Daoy (cell line): ENCODE measurements at regions not wholly inside any gene's neighbourhood (a gene's known extent, or its start where the extent isn't known, plus 50 kb on each side); places are given as distances from the start of the nearest gene placed in this dataset.

Experiments used
- DNase-seq: peaks from one replicate; pipeline ENCODE4 v3.0.0-alpha.2; 2015; ENCODE audit warnings: low read depth

DNA sequence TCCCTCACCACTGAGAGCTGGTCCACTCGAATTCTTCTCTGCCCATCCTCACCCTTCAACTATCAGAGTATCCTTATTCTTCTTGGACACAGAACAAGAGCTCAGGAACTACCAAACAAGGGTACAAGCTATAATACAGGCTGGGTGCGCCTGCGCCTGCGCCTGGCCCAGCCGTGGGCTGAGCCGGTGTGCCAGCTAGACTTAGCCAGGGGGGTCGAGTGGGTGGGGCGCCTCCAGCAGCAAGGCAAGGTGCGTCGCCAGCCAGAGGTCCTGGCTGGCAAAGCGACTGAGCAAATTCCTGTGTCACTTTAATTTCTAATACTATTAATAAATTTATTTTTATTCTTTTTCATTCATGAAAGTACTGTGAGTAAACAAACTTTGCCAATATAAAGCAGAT is 1072.6 kb upstream of the PIK3C3 start:
- no peak for DNase-seq

GRCh38 chr18:40878371-40878770 is 1076.7 kb upstream of the PIK3C3 start:
- DNase-seq: no peak

DNA sequence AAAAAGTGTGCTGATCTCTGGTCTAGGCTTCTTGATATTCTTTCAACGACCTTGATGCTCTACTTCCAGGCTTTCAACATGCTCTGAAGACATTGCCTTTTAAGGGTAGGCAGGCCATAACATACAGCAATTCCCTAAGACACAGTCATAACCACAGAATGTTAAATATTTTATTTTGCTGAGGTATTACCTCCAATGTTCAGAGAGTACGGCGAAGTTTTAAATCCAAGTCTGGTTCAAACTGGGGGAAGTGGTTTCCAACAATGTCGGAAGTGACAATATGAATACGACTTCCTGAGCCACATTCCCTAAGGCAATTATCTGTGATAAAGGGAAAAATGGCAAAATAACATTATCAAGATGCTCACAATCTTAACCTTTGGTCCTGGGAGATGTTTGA is 1077.9 kb upstream of the PIK3C3 start:
- DNase-seq: no peak

DNA sequence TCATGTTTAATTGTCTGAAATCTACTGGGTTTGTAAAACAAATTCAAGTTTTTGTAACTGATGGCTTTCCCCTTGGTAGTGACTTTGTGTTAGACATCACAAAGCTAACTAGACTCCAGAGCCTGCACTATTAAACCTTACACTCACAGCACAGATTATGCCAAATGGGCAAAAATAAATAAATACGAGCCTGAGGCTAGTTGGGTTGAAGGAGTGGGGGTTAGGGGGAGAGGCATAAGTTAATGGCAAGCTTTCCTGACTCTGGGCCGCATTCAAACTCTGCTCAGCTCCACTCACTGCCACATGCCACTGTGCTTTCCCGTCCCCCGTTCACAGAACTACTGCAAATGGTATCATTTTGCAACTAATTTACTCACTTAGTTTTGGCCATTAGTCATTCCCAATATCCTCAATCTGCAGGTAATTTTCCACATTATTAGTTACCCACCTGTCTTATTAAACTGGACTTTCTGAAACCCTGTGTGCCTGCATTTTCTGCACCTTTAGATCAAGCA is 1079.9 kb upstream of the PIK3C3 start:
- no peak for DNase-seq

DNA sequence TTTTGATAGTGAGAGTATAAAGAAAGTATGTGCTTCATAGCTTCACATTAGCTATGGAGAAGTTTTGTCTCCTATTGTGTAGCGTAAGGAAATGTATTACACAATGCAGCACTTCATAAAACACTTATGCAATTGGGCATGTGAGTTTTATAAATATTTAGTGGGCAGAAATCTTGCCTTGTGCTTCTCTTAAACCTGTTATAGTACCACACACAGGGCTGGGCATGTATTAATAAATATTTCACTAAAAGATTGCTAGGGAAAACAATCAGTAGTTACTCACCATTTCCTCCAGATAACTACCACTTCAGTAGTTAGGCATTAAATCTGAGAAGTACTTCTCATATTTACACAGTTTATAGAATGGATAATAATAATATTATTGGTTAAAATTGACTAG is 1080.8 kb upstream of the PIK3C3 start:
- DNase-seq: no peak

DNA sequence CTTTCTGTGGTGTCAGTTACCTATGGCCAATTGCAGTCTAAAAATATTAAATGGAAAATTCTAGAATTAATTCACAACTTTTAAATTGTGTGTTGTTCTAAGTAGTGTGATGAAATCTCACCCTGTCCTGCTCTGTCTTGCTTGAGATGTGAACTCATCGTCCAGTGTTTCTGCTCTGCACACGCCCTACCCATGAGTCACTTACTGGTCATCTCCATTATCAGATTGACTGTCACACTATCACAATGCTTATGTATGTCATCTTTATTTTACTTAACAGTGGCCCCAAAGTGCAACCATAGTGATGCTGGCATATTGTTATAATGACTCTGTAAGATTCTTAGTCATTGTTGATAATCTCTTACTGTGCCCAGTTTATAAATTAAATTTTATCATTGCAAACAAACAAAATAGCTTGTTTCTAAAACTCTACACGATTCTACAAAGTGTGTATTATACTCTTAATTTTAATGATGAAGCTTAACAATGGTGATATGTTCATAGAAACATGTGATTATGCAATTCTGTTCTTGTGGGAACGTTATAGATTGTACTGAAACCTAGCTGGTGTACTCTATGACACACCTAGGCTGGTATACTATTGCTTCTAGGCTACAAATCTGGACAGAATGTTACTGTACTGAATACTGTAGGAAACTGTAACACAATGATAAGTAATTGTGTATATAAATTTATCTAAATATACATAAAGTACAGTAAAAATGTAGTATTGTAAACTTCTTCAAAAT is 1086.8 kb upstream of the PIK3C3 start:
- peak; percentile 1 for DNase-seq

GRCh38 chr18:40867459-40867858 is 1087.6 kb upstream of the PIK3C3 start:
- no peak for DNase-seq

DNA sequence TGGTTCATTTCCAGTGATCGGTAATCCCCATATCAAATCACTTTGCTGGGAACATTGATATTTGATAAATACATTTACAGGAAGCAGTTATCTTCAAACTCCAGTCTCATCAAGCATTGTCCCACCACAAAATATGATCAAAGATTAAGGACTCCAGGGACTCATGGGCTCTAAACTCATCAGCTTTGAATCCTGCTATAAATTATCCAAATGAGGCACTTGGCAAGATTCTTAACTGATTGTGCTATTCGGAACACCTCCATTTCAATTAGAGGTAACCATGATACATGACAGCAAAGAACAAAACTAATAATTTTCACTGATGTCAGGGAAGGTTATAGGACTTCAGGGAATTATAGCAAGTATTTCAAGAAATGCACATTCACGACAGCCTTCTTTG is 1088.1 kb upstream of the PIK3C3 start:
- DNase-seq: no peak

- DNase-seq: no peak
Observed at GRCh38 chr18:40866013-40866645, 1088.9 kb upstream of the PIK3C3 start.

DNA sequence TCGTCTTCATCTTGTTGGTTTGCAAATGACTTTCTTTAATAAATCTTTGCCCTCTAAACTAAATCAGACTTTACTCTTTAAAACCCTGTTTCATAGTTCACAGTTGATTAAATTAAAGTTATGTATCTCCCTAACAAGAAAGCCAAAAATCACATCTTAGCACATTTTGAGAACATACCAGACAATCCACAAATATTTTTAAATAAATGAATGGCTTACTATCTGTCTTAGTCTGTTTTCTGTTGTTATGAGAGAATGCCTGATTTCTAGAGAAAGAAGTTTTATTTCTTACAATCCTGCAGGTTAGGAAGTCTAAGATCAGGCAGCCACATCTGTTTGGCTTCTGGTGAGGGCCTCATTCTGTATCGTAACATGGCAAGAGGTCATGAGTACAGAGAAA is 1090.2 kb upstream of the PIK3C3 start:
- DNase-seq: no peak

GRCh38 chr18:40863801-40864200 is 1091.2 kb upstream of the PIK3C3 start:
- no peak for DNase-seq

DNA sequence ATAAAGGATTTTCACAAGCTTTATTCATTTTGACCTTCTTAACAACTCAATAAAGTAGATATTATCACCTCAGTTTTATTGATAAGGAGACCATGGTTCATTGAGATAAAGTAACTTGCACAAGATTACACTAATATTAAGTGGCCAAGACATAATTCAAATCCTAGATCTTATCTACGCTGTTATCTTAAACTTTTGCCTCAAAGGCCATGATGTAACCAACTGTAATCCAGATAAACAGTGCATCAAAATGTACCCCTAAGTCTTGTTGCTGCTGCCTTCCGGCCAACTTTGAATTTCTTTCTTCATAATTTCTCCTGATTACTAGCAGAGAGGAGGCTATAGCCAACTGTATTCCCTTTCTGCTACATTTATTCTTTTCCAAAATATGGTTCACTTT is 1094.8 kb upstream of the PIK3C3 start:
- DNase-seq: no peak

DNA sequence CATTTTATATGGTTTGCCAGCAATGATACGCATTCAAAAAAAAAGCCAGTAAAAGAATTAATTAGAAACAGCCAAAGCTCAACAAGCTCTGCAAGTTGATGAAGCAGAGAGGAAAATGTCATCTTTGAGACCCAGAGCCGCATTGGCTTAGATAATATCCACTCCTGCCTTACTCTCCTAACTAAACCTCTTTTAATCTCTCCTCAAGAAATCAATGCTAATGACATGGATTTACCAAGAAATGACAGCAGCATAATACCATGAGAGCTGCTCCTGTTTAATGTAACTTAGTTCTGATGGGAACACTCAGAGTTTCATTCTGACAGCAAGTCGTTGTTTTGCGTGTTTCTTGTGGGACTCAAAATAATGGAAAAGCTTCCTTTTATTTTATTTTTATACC is 1099.4 kb upstream of the PIK3C3 start:
- no peak for DNase-seq

DNA sequence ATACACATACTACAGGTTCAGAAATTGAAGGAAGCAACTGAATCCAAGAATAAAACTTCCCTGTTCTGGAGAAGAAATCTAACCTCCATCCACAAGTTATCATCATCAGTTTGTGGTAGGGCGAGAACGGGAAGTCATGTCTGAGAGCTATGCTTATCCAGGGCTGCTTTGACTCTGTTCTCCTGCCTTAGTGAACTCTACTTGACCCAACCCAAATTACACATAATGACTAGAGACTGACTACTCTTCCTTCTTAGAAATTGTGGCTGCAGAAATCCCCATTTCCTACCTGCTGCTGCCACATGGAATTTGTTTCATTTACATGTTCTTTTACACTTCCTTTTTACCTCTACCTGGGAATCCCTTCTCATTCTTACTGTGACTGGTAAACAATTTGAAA is 1102.6 kb upstream of the PIK3C3 start:
- DNase-seq: no peak

DNA sequence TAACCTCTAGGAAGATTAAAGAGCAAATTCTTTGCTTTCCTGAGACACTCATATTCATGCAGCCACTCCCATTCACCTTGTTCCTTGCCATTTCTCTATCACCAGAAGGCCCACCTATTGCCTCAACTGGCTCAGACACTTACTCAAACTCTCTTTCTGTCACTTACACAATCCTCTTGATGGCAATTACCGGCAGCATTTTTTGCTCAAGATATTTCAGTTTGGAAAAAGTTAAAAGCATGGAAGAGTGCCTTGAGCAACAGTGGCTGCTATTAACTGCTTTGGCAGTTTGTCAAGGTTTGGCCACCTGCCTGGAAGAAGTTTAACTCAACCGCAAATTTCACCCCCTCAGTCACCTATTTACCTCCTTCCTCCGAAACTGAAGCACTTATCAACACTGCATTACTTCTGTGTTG is 1104.0 kb upstream of the PIK3C3 start:
- no peak for DNase-seq

GRCh38 chr18:40849886-40850285 is 1105.1 kb upstream of the PIK3C3 start:
- no peak for DNase-seq

- no peak for DNase-seq
Observed at GRCh38 chr18:40841467-40841866, 1113.6 kb upstream of the PIK3C3 start.

DNA sequence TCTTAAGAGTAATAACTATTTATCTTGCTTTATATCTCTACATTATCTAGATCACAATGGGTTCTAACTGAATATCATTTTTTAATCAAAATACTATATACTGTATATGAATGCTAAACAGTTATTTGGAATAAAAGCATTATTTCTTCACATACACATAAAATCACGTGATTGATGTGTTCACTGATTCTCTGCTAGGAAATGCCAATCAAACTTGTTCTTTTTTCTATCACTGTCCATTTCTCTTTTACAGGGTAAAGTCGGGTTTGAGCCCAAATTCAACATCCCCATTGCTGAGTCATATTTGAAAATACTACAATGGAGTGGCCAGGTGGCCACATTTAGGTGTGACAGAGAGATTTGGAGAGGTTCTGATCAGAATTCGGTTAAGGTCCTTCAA is 1114.0 kb upstream of the PIK3C3 start:
- DNase-seq: no peak

DNA sequence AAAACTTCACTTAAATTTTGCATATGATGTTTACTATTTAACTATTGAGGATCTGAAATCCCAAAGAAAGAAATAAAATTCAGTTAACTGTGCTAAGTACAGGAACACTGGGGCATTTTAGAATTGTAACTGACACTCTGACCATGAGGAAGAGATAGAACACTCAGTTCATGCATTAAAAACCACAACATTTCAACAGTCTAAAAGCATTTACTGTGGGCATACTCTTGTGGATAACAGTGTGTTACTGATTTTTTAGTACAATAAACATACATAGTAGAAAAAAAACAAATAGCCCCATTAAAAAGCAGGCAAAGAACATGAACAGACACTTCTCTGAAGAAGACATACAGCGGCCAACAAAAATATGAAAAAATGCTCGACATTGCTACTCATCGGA is 1122.7 kb upstream of the PIK3C3 start:
- no peak for DNase-seq

- no peak for DNase-seq
Observed at GRCh38 chr18:40824291-40824690, 1130.7 kb upstream of the PIK3C3 start.

GRCh38 chr18:40821596-40822243 is 1133.3 kb upstream of the PIK3C3 start:
- DNase-seq: no peak

DNA sequence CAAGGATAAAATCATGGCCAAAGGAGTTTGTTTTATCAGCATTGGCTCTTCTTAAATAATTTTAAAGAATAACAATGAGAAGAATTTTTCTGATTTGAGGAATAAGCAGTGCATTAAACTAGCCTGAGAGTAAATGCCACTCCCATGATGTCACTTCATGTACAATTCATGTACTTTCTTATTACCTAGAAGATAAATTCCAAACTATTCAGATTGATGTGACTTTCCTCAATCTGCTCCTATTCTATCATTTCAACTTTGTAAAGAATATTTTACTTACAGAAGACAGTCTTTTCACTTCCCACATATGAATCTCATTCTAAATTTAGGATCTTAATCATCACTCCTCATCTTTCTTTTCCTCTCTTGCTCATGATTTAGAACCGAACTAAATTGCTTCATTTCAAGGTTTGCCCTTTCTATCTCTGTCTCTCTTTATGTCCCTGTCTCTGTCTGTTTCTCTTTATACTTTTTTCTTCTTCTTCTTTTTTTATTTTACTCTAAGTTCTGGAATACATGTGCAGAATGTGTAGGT is 1142.0 kb upstream of the PIK3C3 start:
- no peak for DNase-seq

GRCh38 chr18:40810372-40810771 is 1144.7 kb upstream of the PIK3C3 start:
- no peak for DNase-seq
